NCI-H2196 (cell line): ENCODE measurements at regions not wholly inside any gene's neighbourhood (a gene's known extent, or its start where the extent isn't known, plus 50 kb on each side); places are given as distances from the start of the nearest gene placed in this dataset.
"Not testable (repeated sequence)": the region's sequence is repeated elsewhere in the genome, so short reads cannot be mapped to it uniquely, and the experiment has no call there.

Source experiments
- DNase-seq: peaks from one replicate; lab custom pipeline; 2025; ENCODE audit not compliant: unreplicated experiment; lab: John Stamatoyannopoulos, UW

GRCh38 chr2:44051593-44052347 is 56.0 kb upstream of the LRPPRC start:
- DNase-seq: no peak

GRCh38 chr2:44052584-44052983 is 56.8 kb upstream of the LRPPRC start:
- no peak for DNase-seq

- DNase-seq: no peak
Observed at GRCh38 chr2:44053052-44053451, 57.3 kb upstream of the LRPPRC start.

- no peak for DNase-seq
Observed at GRCh38 chr2:44053456-44053855, 57.7 kb upstream of the LRPPRC start.

DNA sequence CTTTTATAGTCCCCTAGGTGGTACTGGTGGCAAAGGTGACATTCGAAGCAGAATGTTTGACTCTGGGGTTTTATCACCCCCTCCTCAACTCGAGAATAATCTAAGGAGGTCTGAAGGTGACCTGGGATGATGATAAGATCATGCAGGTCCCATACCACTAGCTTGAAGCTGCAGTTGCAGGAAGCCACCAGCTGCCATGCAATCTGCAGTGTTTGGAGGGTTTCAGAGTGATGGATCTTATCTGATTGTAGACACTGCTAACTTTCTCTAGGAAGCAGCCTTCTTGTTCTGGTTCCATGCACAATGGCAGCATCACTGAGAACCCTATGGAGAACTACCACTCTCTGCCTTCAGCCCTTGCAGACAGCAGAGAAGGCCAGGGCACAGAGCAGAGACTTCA is 59.4 kb upstream of the LRPPRC start:
- no peak for DNase-seq

GRCh38 chr2:44055664-44056063 is 59.9 kb upstream of the LRPPRC start:
- no peak for DNase-seq

DNA sequence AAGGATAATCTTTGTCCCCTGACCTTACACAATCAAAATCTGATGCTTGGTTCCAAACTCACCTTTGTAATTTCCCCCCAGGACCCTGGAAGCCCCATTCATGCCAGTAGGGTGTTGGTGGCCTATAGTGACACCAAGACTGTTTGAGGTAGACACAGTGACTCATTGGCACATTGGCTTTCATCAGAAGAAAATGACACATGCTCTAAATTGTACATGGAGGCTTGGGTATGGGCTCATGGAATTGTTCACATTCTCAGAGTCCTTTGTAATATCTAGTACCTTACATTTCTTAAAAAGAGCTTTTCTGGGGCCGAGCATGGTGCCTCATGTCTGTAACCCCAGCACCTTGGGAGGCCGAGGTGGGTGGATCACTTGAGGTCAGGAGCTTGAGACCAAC is 61.2 kb upstream of the LRPPRC start:
- no peak for DNase-seq

DNA sequence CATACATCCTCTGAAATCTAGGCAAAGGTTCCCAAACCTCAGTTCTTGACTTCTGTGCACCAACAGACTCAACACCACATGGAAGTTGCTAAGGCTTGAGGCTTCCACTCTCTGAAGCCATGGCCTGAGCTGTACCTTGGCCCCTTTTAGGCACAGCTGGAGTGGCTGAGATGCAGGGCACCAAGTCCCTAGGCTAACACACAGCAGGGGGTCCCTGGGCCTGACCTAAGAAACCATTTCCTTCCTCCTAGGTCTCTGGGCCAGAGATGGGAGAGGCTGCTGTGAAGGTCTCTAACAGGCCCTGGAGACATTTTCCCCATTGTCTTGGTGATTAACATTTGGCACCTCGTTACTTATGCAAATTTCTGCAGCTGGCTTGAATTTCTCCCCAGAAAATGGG is 64.5 kb upstream of the LRPPRC start:
- not testable (repeated sequence) for DNase-seq

DNA sequence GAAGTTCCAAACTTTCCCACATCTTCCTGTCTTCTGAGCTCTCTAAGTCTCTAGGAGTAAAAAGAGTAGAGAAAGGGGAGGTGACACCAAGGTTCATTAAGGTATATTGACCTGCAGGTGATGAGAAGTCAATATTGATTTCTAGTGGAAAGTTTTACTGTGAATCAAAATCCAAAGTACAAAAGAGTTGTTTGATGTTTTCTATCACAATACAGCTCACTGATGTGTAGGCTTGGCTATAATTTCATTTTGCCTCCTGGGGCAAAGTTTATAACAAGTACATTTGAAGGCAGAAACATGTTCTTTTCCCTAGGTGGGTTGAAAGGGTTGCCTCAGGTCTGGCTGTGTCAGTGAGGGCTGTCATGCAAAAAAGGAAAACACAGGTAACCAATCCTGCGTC is 65.2 kb upstream of the LRPPRC start:
- DNase-seq: no peak

- no peak for DNase-seq
Observed at GRCh38 chr2:44061469-44061868, 65.7 kb upstream of the LRPPRC start.

DNA sequence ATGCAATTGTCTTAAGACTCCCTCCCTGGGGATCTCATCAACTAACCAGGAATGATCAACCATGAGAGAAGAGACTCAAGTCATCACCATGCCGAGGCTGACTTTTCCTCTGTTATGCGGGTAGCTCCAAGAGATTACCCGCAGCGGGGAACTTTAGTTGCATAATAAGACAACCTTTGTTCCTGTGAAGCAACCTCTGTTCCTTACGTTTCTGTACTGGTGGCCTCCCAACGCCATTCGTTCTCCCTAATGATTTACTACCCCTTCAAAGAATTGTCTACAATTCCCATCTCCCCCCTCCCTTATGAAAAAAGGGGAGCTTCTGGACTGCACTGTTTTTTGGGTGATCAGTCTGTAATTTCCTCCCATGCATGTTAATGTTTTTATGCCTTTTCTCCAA is 66.1 kb upstream of the LRPPRC start:
- DNase-seq: no peak

DNA sequence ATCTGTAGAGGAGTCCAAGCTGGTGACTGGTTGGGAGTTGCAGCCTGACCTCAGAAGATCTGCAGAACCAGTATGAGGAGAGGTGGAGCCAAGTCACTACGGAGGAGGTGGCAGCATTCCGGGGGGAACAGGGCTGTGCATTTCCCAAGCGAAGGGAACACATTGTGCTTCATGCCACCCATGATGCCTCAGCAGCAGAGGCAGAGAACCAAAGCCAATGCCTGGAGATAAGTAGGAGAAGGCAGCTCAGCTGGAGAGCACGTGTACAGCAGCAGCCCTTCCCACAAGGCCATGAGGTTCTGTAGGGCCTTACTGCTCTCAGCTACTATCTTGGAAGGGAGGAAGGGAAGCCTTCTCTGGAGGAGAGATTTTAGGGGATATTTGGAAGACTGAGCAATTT is 67.2 kb upstream of the LRPPRC start:
- DNase-seq: no peak

- DNase-seq: not testable (repeated sequence)
Observed at GRCh38 chr2:44064281-44064680, 68.5 kb upstream of the LRPPRC start.

GRCh38 chr2:44067012-44067790 is 71.4 kb upstream of the LRPPRC start:
- not testable (repeated sequence) for DNase-seq

DNA sequence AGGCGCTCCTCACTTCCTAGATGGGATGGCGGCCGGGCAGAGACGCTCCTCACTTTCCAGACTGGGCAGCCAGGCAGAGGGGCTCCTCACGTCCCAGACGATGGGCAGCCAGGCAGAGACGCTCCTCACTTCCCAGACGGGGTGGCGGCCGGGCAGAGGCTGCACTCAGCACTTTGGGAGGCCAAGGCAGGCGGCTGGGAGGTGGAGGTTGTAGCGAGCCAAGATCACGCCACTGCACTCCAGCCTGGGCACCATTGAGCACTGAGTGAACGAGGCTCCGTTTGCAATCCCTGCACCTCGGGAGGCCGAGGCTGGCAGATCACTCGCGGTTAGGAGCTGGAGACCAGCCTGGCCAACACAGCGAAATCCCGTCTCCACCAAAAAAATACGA is 72.0 kb upstream of the LRPPRC start:
- DNase-seq: not testable (repeated sequence)

GRCh38 chr2:44071454-44072046 is 75.8 kb upstream of the LRPPRC start:
- DNase-seq: no peak

DNA sequence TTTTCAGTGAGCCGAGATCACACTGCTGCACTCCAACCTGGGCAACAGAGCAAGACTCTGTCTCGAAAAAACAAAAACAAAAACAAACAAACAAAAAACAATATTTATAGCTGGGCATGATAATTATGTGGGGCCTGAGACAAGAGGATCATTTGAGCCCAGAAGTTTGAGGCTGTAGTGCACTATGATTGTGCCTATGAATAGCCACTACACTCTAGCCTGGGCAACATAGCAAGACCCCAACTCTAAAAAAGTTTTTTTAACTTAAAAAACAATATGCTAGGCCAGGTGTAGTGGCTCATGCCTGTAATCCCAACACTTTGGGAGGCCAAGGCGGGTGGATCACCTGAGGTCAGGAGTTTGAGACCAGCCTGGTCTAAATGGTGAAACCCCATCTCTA is 77.9 kb upstream of the LRPPRC start:
- not testable (repeated sequence) for DNase-seq

- DNase-seq: not testable (repeated sequence)
Observed at GRCh38 chr2:44074795-44075194, 79.0 kb upstream of the LRPPRC start.

- DNase-seq: peak; percentile 17
Observed at GRCh38 chr2:44075541-44075940, 79.8 kb upstream of the LRPPRC start.

DNA sequence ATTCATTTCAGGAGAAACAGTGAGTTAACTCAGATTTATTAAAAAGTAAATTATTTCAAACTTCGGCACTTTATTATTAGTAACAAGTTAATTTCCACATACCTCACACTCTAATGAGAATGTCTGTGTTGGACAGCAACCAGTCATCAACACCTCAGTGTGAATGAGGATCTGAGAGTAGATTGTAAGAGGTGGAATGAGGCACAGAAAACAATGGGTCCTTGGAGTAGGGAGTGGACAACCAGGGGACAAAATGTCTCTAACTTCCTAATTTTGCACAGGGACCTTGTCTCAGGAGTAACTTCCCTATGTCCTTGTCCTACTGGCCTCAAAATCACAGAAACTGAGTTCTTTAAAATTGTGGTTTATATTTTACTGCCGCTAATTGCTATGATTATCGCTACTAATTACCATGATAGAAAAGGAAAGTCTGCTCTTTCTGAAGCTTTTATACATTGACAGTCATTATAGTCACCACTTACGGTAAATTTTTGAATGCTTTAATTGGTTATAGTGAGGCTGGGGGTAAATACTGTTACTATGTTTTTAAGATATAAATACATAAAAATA is 82.2 kb upstream of the LRPPRC start:
- no peak for DNase-seq

- DNase-seq: no peak
Observed at GRCh38 chr2:44079686-44080085, 83.9 kb upstream of the LRPPRC start.

DNA sequence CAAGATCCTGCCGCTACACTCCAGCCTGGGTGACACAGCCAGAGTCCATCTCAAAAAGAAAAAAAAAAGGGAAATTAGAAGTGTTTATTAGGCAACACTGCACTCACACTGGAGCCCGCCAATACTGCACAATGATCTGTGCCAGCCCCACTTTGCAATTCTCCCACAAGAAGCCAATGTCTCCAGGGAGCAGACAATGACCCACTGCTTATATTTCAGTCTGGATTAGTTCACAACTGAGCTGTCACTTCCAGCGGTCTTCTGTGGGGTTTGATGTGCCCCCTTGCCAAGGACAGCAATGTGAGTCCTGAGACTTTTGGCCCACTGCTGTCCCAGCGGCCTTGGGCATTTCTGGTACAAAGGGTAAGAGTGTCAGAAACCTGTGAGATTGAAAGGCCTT is 85.6 kb upstream of the PPM1B start:
- DNase-seq: no peak
